ENCODE measurements at regions not wholly inside any gene's neighbourhood (a gene's known extent, or its start where the extent isn't known, plus 50 kb on each side); places are given as distances from the start of the nearest gene placed in this dataset.

DNA sequence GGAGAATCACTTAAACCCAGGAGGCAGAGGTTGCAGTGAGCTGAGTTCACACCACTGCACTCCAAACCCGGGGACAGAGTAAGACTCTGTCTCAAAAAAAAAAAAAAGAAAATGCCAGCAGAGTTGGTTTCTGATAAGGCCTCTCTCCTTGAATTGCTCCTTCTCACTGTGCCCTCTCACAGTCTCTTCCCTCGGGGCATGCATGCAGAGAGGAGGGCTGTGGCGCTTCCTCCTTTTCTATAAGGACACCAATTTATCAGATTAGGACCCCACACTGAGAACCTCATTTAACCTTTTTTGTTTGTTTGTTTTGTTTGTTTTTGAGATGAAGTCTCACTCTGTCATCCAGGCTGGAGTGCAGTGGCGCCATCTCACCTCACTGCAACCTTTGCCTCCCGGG, 110.5 kb downstream of the ZFP36L2 start:
- DNase-seq (ENCODE audit: low read depth): no peak
- H3K4me3 ChIP-seq (ENCODE audit: low read depth, low read length): no peak overlapping the region
- no peaks in the 10 kb centered on the region for H3K27me3 ChIP-seq (ENCODE audit: control insufficient read depth, insufficient read depth, low read length)
- TF ChIP-seq, protein P1, sequence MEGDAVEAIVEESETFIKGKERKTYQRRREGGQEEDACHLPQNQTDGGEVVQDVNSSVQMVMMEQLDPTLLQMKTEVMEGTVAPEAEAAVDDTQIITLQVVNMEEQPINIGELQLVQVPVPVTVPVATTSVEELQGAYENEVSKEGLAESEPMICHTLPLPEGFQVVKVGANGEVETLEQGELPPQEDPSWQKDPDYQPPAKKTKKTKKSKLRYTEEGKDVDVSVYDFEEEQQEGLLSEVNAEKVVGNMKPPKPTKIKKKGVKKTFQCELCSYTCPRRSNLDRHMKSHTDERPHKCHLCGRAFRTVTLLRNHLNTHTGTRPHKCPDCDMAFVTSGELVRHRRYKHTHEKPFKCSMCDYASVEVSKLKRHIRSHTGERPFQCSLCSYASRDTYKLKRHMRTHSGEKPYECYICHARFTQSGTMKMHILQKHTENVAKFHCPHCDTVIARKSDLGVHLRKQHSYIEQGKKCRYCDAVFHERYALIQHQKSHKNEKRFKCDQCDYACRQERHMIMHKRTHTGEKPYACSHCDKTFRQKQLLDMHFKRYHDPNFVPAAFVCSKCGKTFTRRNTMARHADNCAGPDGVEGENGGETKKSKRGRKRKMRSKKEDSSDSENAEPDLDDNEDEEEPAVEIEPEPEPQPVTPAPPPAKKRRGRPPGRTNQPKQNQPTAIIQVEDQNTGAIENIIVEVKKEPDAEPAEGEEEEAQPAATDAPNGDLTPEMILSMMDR (IDR thresholded peaks at IDR 0.05; ENCODE audit: insufficient read depth, low read length, poor library complexity, severe bottlenecking): no peak
- H3K36me3 ChIP-seq (ENCODE audit: control insufficient read depth, insufficient read depth, low read length): no peaks in the 10 kb centered on the region

- DNase-seq (ENCODE audit: low read depth): no peak
- H3K36me3 ChIP-seq (ENCODE audit: control insufficient read depth, insufficient read depth, low read length): no peaks in the 10 kb centered on the region
- H3K27me3 ChIP-seq (ENCODE audit: control insufficient read depth, insufficient read depth, low read length): no peaks in the 10 kb centered on the region
- H3K4me3 ChIP-seq (ENCODE audit: low read depth, low read length): no peak overlapping the region
- TF ChIP-seq, protein P1 (IDR thresholded peaks at IDR 0.05; ENCODE audit: insufficient read depth, low read length, poor library complexity, severe bottlenecking): no peak
Measured at GRCh38 chr2:43114210-43114609, 112.2 kb downstream of the ZFP36L2 start.

DNA sequence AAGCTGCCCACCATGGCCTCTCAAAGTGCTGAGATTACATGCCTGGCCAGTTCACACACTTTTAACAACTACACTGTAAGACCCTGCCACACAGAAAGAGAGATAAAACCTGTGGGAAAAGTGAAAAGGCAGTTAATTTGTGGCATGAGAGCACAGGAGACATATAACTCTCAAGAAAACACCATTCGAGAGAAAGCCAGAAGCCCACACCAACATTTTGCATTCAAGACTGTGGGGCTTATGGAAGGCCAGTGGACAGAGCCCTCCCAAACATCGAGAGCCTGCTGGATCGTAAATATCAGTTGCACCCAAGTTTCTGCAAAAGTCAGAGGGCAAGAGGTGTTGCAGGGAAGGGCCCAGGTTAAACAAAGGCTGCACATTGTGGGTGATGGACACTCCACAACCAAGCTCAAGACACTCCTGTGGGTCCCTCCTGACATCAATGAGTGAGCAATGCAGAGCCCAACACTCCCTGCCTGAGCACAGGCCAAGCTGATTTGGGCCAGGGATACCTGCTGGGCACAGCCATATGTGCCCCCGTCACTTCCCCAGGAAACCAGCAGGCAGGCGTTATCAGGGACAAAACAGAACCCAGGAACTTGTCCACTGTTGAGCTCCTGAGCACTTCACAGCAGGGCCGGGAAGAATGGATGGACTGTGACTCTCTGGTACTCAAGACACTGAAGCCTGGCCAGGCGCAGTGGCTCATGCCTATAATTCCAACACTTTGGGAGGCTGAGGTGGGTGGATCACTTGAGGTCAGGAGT, 114.4 kb downstream of the ZFP36L2 start:
- no peak for DNase-seq (ENCODE audit: low read depth)
- H3K27me3 ChIP-seq (ENCODE audit: control insufficient read depth, insufficient read depth, low read length): no peaks in the 10 kb centered on the region
- no peak overlapping the region for H3K4me3 ChIP-seq (ENCODE audit: low read depth, low read length)
- TF ChIP-seq, protein P1 (IDR thresholded peaks at IDR 0.05; ENCODE audit: insufficient read depth, low read length, poor library complexity, severe bottlenecking): no peak
- H3K36me3 ChIP-seq (ENCODE audit: control insufficient read depth, insufficient read depth, low read length): no peaks in the 10 kb centered on the region

DNA sequence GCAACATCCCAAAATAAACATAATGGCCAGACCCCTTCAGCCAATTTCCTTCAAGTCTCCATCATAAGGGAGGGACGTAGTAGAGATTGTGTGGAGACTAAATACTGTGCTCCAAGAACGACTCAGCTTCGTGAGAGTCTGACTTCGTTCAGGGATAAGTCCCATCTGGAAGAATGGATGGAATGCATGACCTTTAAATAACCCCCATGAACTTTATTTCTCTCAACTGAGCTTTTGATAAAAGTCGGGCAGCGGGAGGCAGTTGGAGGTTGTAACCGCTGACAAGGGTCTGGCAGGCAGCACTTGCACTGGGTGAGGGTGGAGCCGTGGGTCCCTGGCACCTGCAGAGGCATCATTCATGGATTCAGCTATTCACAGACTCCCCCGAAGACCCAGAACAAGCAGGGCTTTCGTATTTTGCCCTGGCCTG, 115.9 kb downstream of the ZFP36L2 start:
- H3K27me3 ChIP-seq (ENCODE audit: control insufficient read depth, insufficient read depth, low read length): no peaks in the 10 kb centered on the region
- no peak for DNase-seq (ENCODE audit: low read depth)
- TF ChIP-seq, protein P1 (IDR thresholded peaks at IDR 0.05; ENCODE audit: insufficient read depth, low read length, poor library complexity, severe bottlenecking): no peak
- no peaks in the 10 kb centered on the region for H3K36me3 ChIP-seq (ENCODE audit: control insufficient read depth, insufficient read depth, low read length)
- H3K4me3 ChIP-seq (ENCODE audit: low read depth, low read length): no peak overlapping the region

DNA sequence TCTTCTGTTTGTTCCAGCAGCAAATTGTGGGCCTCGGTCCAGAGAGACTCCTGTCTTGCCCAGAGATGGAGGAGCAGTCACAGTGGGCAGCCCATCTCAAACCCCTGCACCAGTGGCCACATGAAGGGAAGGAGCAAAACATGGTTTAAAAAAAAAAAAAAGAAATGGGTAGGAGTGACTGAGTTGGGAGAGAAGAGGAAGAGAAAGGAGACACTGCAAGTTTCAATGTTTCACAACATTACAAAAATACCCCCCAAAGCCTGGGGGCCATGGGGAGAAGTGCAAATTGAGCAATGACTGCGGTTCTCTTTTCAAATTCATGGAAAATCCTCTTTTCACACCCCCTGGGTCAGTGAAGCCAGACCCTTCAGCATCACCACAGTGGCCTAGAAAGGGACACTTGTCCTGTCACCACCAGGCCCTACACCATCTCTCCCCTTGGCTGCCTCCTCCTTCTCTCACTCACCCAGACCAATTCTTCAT, 117.1 kb downstream of the ZFP36L2 start:
- no peaks in the 10 kb centered on the region for H3K36me3 ChIP-seq (ENCODE audit: control insufficient read depth, insufficient read depth, low read length)
- H3K27me3 ChIP-seq (ENCODE audit: control insufficient read depth, insufficient read depth, low read length): no peaks in the 10 kb centered on the region
- no peak for DNase-seq (ENCODE audit: low read depth)
- TF ChIP-seq, protein P1 (IDR thresholded peaks at IDR 0.05; ENCODE audit: insufficient read depth, low read length, poor library complexity, severe bottlenecking): no peak
- H3K4me3 ChIP-seq (ENCODE audit: low read depth, low read length): no peak overlapping the region

GRCh38 chr2:43107679-43108078, 118.7 kb downstream of the ZFP36L2 start:
- no peak for DNase-seq (ENCODE audit: low read depth)
- Histone ChIP-seq H3K4me3 (ENCODE audit: low read depth, low read length) (no peak overlapping the region), H3K27me3 (ENCODE audit: control insufficient read depth, insufficient read depth, low read length) (no peaks in the 10 kb centered on the region), H3K36me3 (ENCODE audit: control insufficient read depth, insufficient read depth, low read length) (no peaks in the 10 kb centered on the region)
- TF ChIP-seq, protein P1 (IDR thresholded peaks at IDR 0.05; ENCODE audit: insufficient read depth, low read length, poor library complexity, severe bottlenecking): no peak
